Globus pallidus (tissue), 1 donor: ENCODE measurements at regions not wholly inside any gene's neighbourhood (a gene's known extent, or its start where the extent isn't known, plus 50 kb on each side); places are given as distances from the start of the nearest gene placed in this dataset.
"Not testable (repeated sequence)": the region's sequence is repeated elsewhere in the genome, so short reads cannot be mapped to it uniquely, and the experiment has no call there.

Source experiments
- DNase-seq: peaks from one replicate; pipeline ENCODE4 v3.0.0-alpha.2; 2015; ENCODE audit warnings: low spot score

- DNase-seq = no peak
These were observed 198.2 kb upstream of the CXorf66 start for GRCh38 chrX:140163371-140164159.

DNA sequence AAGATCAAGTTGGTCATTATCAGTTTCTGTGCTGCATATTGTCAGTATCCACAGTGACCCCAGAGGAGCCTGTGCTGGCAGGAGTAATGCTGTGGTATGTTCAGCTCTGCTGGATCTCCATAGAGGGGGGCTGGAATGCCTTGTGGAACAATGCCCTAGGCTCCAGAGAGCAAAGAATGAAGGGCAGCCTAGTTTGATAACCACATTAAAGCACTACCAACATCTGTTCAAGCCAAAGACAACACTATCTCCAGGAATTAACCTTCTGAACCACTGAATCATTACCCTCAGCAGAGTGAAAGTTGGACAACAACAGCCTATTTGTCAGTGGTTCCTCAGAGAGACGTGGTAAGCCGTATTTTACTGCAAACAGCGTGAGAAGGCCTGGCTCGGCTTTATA, 192.3 kb upstream of the CXorf66 start:
- DNase-seq = no peak

- no peak for DNase-seq
These were observed 191.8 kb upstream of the CXorf66 start for GRCh38 chrX:140157143-140157542.

DNA sequence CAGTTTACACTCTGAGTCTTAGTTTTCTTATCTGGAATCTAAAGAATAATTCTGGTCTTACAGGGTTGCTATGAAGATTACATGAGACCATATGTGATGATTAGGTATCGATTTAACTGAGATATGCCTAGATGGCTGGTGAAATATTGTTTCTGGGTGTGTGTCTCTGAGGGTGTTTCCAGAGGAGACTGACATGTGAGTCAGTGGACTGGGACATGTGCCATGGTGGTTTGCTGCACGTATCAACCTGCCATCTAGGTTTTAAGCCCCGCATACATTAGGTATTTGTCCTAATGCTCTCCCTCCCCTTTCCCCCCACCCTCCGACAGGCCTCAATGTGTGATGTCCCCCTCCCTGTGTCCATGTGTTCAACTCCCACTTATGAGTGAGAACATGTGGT, 186.0 kb upstream of the CXorf66 start:
- DNase-seq = no peak

- DNase-seq = no peak
These were observed 184.4 kb upstream of the CXorf66 start for GRCh38 chrX:140149761-140150160.

DNA sequence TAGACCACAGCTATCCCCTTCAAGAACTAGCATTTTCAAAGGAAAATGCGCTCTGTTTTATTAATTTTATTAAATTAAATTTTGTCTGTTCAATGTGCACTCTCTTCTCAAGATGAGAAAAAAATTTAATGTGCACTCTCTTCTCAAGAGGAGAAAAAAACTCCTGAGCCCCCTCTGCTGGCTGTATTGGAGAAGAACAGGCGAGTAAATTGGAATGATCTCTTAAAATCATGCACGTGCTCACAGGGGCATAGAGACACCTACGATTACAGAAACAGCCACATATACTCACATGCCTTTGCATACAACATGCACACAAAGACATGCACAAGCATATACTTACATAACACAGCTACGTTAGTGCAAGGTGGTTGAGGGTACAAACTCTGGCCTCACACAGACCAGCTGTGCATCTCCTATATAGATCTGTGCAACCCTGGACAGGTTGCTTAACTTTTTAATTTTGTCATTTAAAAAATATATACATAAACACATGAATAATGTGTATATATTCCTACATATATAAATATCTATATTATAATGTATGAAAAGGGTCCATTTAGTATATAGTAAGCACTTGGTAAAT, 176.2 kb upstream of the CXorf66 start:
- peak; percentile 18 for DNase-seq

DNA sequence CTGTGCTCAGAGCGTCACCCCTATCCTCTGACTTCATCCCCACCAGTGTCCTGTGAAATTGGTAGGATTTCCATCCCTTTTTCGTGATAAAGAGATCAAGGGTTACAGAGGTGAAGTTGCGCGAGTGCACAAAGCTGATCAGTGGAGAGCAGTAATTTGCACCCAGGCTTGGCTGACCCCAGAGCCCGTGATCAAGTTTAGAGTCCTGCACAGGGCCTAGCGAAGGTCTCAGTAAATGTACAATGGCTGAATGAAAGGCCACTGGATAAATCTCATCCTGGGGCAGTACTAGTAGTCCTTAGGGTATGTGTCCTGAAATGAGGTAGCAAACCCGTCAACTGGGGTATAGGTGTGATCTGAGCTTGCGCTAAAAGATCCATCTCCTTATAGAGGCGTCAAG, 173.2 kb upstream of the CXorf66 start:
- DNase-seq = not testable (repeated sequence)

DNA sequence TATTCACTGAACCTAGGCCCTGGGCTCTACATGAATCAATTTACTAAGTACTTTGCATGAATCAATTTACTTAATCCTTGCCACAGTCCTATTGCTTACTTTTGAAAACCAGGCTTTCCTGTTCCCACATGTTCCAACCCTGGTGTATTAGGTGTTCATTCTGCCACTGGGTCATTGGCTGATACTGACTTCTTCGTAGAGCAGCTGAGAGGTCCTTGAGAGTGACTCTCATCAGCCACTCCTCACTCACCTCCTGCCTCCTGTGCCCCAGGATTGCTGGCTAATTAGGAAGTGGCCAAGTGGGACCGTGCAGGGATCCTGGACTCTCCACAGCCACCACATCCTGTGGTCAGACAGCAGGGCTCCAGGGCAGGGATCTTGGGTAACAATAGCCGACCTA, 172.7 kb upstream of the CXorf66 start:
- not testable (repeated sequence) for DNase-seq

GRCh38 chrX:140132937-140133336, 167.6 kb upstream of the CXorf66 start:
- DNase-seq = no peak

GRCh38 chrX:140123446-140123845, 158.1 kb upstream of the CXorf66 start:
- no peak for DNase-seq

DNA sequence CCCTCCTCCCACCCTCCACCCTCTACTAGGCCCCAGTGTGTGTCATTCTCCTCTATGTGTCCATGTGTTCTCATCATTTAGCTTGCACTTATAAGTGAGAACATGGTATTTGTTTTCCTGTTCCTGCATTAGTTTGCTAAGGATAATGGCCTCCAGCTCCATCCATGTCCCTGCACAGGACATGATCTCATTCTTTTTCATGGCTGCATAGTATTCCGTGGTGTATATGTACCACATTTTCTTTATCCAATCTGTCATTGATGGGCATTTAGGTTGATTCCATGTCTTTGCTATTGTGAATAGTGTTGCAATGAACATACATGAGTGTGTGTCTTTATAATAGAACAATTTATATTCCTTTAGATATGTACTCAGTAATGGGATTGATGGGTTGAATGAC, 148.7 kb upstream of the CXorf66 start:
- DNase-seq = not testable (repeated sequence)

GRCh38 chrX:140110081-140110650, 144.8 kb upstream of the CXorf66 start:
- DNase-seq = no peak

DNA sequence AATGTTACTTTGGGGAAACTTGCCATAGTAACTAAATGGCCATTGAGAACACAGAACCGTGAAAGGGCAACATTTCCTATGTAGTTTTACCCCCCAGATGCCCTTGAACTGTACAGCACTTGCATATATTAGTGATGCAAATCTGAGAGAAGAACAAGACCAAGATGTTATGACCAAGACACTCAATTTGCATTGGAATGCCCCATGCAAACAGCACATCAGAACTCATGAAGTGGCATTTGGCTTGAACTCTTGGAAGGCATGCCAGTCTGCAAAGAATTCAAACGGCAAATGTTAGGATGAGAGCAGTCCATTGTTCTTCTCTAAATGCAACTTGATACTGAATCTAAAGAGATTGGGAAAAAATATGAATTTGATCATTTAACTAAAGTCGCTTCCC, 139.4 kb upstream of the CXorf66 start:
- DNase-seq = no peak

DNA sequence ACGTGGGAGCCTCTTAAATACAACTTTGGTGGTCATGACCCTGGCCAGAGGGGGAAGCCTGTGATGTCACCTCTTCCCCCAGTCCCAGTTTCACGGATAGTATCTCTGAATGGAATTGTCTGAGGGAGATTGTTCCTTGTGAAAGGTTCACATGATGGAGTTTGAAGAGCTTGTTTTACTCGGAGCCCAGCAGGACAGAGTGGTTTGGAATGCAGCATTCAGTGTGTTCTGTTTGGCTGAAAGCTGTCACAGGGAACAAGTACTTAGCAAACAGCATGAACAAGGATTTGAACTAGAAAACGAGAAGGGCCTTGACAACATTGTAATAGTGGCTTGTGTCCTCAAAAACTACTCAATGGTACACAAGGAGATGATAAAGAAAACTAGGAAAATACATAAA, 133.9 kb upstream of the CXorf66 start:
- DNase-seq = no peak

DNA sequence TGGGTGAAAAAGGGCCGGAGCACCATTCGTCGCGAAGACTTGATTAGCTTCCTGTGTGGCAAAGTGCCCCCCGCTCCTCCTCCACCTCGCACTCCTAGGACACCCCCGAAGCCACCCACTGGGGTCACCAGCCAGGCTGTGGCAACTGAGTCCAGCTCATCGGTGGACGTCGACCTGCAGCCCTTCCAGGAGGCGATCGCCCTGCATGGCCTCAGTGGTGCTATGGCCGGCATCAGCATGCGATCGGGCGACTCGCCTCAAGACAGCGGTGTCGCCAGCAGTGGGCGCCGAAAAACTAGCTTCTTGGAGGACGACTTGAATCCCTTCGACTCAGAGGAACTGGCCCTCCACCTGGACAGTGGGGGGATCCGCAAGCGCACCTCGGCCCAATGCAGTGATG, 126.8 kb upstream of the CXorf66 start:
- DNase-seq = no peak

GRCh38 chrX:140091125-140091886, 126.0 kb upstream of the CXorf66 start:
- DNase-seq = no peak

DNA sequence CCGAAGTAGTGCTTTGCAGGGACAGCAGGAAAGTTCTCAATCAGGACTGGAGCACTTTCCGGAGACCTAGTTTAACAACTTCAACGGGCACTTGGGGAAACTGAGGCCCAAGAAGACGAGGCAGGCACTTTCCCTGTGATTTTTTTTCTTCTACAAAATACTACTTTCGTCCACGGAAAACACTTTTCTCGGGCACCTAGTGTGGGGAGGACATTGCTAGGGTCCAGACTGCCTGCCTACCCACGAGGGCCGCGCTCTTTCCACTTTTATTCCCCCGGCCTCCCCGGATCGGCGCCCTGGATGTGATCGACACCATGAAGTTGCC, 125.4 kb upstream of the CXorf66 start:
- no peak for DNase-seq

DNA sequence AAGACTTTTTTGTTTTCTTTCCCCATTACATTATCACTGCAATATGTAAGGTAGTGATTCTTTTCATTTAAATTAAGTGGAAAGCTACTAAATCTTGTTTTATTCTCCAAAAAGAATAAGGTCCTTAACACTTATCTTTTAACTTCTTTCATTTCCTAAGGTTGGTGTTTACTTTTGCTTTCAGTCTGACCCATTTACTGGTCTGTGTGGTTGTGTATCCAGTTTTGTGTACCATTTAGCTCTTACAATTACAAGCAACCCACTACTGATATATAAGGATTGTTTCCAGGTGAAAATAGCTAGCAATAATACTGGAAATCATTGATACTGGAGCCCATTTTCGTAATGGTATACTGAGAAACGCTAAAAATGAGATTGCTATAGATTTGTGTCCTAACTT, 123.1 kb upstream of the CXorf66 start:
- no peak for DNase-seq

GRCh38 chrX:140087875-140088274, 122.6 kb upstream of the CXorf66 start:
- DNase-seq = no peak

DNA sequence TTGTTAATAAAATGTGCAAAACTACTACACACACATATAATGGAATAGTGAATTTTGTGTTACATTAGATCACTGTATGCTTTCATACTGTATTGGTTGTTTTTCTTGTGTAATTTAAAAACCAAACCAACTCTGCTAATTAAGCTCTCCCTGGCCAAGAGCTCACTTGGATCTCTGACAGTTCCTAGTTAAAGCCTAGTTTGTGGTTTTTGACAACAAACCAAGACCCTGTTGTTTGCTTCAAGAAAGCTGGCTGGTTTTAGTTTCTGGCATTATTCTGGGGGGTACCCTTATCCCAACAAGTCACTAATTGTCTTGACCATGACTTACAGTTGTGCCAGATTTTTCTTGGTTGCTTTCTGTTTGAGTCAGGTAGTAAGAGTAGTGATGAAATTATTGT, 121.4 kb upstream of the CXorf66 start:
- no peak for DNase-seq

DNA sequence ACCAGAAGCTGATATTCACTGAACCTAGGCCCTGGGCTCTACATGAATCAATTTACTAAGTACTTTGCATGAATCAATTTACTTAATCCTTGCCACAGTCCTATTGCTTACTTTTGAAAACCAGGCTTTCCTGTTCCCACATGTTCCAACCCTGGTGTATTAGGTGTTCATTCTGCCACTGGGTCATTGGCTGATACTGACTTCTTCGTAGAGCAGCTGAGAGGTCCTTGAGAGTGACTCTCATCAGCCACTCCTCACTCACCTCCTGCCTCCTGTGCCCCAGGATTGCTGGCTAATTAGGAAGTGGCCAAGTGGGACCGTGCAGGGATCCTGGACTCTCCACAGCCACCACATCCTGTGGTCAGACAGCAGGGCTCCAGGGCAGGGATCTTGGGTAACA, 109.5 kb upstream of the CXorf66 start:
- not testable (repeated sequence) for DNase-seq

- DNase-seq = no peak
These were observed 105.7 kb upstream of the CXorf66 start for GRCh38 chrX:140071037-140071436.
